Stimulated activated CD4-positive, alpha-beta T cell treated with anti-CD3 and anti-CD28 coated beads, Interleukin-4, amount 100 ng/mL, for 48 hours (primary cell): ENCODE measurements at regions not wholly inside any gene's neighbourhood (a gene's known extent, or its start where the extent isn't known, plus 50 kb on each side); places are given as distances from the start of the nearest gene placed in this dataset.

Experiments used
- DNase-seq, 2 donors: peaks; one replicate each; pipeline ENCODE4 v3.0.0-alpha.2; 2020; ENCODE audit warnings: low read depth in 2 of 2

- DNase-seq, result no peak
These were observed 926.2 kb downstream of the VRK1 start for GRCh38 chr14:97723351-97723750.

- DNase-seq, result no peak
These were observed 926.6 kb downstream of the VRK1 start for GRCh38 chr14:97723819-97724218.

GRCh38 chr14:97724265-97724731, 927.1 kb downstream of the VRK1 start:
- no peak for DNase-seq

- no peak for DNase-seq
These were observed 929.5 kb downstream of the VRK1 start for GRCh38 chr14:97726676-97727075.

- DNase-seq, result no peak
These were observed 933.5 kb downstream of the VRK1 start for GRCh38 chr14:97730706-97731105.

GRCh38 chr14:97731800-97732199, 934.6 kb downstream of the VRK1 start:
- DNase-seq, result no peak

GRCh38 chr14:97747316-97747715, 950.1 kb downstream of the VRK1 start:
- DNase-seq, result no peak

GRCh38 chr14:97748616-97749015, 951.4 kb downstream of the VRK1 start:
- no peak for DNase-seq

- DNase-seq, result no peak
These were observed 960.3 kb downstream of the VRK1 start for GRCh38 chr14:97757491-97757890.

- no peak for DNase-seq
These were observed 962.9 kb downstream of the VRK1 start for GRCh38 chr14:97760050-97760449.

- no peak for DNase-seq
These were observed 965.2 kb downstream of the VRK1 start for GRCh38 chr14:97762386-97762785.

GRCh38 chr14:97771340-97772045, 974.3 kb downstream of the VRK1 start:
- no peak for DNase-seq

- DNase-seq, result no peak
These were observed 976.4 kb downstream of the VRK1 start for GRCh38 chr14:97773598-97773997.

GRCh38 chr14:97776890-97777558, 979.8 kb downstream of the VRK1 start:
- no peak for DNase-seq

- DNase-seq, result no peak
These were observed 980.6 kb downstream of the VRK1 start for GRCh38 chr14:97777622-97778355.

- DNase-seq, result no peak
These were observed 982.0 kb downstream of the VRK1 start for GRCh38 chr14:97779140-97779539.

GRCh38 chr14:97780804-97781203, 983.6 kb downstream of the VRK1 start:
- DNase-seq, result no peak

GRCh38 chr14:97781961-97782360, 984.8 kb downstream of the VRK1 start:
- DNase-seq, result no peak

- no peak for DNase-seq
These were observed 985.8 kb downstream of the VRK1 start for GRCh38 chr14:97782871-97783414.

GRCh38 chr14:97785495-97785894, 988.3 kb downstream of the VRK1 start:
- DNase-seq, result no peak

GRCh38 chr14:97788364-97788763, 991.2 kb downstream of the VRK1 start:
- DNase-seq, result no peak

- no peak for DNase-seq
These were observed 991.8 kb downstream of the VRK1 start for GRCh38 chr14:97788846-97789526.
